Stimulated activated CD8-positive, alpha-beta memory T cell treated with anti-CD3 and anti-CD28 coated beads, Interleukin-4, amount 100 ng/mL, for 1 hour (primary cell): ENCODE measurements at regions not wholly inside any gene's neighbourhood (a gene's known extent, or its start where the extent isn't known, plus 50 kb on each side); places are given as distances from the start of the nearest gene placed in this dataset.
A peak's percentile ranks its signal among the peaks of the same experiment; 100 is the strongest.
"Not testable (repeated sequence)": the region's sequence is repeated elsewhere in the genome, so short reads cannot be mapped to it uniquely, and the experiment has no call there.

ENCODE experiments used
- DNase-seq, 2 donors: peaks; one replicate each; pipeline ENCODE4 v3.0.0-alpha.2; 2020; ENCODE audit warnings: low read depth in 2 of 2, low spot score in 1 of 2

DNA sequence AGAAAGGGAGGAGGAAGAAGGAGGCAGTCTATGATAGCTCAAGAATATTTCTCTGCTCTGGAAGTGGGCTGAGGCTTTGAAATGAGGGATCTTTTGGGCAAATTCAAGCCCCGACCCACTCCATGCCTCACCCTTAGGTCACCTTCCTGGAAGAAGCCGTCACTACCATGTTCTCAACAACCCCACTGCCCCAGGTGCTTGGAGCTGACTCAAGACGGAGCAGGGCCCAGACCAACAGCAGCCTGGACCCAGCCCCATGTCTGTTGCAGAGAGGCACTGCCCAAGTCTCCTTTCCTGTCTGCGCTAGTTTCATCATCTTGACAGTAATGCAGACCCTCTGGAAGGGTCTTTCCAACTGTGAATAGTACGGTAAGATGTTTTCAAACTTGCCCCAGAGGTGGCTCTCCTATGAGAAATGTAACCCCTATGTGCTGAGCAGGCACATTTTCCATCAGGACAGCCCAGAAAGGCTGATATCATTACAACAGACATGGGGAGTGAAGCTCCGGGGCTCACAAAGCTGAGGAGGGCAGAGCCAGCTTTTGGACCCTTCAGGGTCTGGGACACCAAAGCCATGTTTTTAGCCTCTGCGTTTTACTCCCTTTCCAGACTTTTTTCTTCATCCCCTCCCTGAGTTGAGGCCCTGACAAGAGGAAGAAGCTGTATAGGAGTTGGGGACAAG, 128.2 kb upstream of the LARP1 start:
- DNase-seq, result no peak

DNA sequence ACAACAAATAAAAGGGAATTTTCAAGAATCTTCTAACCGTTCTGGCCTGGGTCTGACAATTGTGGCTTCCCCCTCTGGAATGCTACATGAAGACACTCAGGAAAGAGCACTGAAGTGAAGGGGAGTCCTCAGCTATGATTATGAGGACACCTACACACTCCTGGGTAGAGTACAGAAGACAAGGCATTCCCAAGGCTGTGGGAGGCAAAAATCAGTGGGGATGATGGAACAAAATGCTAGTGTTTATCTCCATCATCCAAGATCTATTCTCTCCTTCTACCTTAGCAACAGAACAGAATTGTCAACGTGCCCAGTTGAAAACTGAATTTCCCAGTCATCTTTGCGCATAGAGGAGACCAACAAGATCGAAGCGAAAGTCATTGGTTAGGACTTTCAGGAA, 130.1 kb upstream of the LARP1 start:
- no peak for DNase-seq

DNA sequence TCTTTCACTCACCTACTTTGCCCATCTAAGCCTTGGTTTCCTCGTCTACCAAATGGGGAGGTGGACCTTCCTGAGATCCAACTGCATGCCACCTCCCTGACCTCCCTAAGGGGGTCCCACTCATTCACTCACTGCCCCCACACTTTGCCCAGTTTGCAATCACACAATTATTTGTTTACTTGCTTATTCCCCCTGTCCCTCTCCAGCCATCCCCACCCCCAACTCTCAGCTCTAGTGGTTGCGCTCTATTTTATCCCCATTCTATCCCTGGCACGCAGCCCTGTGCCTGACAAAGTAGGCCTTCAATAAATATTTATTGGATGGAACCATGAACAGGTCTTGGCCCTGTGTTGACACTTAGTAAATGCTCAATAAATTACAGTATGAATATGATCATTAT, 130.8 kb upstream of the LARP1 start:
- DNase-seq, result no peak

DNA sequence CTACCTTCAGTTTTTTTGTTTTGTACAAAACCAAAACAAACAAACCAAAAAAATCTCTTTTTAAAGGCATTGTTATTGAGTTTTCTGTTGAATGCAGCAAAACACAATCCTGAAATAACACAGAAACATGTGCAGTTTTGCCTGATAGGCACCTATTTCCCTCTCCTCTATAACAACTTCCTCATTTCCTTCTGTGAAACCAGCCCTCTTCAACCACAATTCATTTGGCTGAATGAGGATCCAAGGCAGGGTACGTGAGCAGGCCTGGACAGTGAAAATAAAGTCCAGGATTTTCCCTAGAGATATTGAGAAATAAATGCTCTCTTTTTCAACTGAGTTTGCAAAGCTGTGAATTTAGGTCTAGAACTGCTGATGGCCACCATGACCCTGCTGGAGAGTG, 134.8 kb upstream of the LARP1 start:
- DNase-seq, result no peak

DNA sequence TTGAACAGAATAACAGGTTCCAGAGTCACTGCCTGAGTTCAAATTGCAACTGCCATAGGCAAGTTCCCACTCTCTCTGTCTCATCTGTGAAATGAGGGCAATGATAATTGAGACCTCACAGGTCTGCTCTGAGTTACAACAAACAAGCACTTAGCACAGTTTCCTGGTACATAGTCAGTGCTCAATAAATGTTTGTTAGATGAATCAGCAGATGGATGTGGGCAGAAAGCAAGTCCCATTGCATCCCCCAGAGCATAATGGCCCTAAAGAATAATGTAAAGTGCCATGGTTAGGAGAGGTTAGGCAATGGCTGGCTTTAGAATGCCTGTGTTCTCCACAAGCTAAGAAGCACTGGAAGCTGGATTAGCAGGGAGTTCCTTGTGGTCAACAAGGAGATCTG, 136.5 kb upstream of the LARP1 start:
- DNase-seq, result no peak

DNA sequence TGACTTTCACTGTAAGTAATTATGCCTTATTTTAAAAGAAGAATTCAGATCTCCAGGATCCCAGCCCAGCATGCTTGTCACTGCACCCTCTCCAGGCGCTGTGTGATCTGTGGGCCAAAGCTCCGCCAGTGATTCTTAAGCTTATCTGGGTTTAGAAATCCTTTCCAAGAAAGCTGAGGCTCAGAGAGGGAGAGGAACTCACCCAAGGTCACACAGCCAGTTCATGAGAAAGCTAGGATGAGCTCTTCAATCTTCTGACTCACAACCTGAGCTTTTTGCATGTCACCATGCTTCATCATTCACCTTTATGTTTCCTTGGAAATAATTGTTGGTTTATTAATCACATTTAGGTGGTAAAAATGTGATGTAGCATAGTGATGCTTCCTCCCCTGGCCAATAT, 136.6 kb upstream of the HAND1 start:
- no peak for DNase-seq

DNA sequence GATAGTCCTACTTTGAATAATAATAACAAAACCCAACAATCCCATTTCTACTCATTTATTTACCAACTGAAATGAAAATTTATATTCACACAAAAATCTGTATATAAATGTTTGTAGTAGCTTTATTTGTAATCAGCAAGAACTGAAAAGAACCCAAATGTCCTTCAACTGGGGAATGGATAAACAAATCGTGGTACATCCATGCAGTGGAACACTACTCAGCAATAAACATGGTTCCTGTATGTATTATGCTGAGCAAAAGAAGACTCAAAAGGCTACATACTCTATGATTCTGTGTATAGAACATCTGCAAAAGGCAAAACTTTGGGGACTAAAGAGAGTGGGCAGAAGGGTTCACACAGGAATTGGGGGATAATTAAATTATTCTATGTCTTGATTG, 136.1 kb upstream of the HAND1 start:
- no peak for DNase-seq

DNA sequence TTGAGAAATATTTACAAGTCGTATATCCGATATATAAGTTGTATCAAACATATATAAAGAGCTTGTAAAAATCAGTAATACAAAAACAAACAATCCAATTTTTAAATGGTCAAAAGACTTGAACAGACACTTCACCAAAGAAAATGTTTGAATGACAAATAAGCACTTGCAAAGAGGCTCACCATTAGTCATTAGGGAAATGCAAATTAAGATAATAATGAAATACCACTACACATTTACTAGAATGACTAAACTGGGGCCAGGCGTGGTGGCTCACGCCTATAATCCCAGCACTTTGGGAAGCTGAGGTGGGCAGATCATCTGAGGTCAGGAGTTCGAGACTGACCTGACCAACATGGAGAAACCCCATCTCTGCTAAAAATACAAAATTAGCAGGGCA, 134.6 kb upstream of the HAND1 start:
- DNase-seq, result no peak

DNA sequence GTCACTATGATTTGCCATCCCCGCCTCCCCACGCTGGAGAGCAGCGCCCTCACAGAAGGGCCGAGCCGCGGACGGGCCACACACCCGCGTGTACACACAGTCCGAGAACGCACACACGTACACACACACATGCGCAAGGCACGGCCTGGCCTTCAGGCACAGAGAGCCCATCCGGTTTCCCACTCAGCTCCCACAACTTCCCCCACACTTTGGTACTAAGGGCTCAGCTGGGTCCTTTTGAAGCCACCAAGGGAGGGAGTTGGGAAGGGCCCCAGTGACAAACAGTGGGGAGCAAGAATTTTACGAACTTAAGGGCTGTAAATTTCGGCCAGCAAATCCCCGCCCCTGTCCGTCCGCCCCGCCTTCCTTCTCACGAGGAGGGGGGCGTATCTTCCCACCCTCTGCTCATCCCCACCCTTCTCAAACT, 133.3 kb upstream of the HAND1 start:
- DNase-seq, result no peak

DNA sequence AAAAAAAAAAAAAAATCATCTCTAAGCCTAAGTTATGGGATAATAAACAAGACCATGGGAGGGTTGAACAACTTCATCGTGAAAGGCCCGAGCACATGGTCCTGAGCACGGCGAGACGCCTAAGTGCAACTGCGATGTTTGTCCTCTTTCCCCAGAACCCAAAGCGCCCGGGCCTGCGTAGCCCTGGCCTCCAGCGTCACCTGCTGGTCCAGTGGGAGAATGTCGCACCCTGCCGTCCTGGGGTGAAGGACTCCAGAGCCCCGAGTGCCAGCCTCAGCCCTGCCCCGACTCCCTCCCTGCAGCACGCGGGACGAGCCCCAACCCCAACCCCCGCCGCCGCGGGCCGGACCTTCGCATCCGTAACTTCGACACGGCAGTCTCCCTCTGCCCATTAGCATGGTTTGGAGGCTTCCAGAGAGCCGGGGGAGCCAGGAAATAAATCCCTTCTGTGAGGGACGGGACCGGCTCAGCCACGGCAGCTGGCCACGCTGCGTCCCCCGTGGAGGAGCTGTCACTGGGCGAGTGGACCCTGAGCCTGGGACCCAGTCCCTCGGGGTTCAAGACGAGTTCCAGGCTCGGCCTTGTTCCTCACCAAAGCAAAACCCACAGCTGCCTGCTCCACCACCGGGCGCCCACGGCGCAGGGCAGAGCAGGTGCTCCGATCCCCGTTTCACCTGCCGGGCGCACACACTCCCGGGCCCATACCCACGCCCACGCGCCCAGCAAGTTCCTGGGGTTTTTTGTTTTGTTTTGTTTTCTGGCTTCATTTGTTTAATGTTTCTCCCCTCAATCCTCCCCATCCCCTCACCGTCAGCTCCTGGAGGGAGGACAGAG, 132.5 kb upstream of the HAND1 start:
- DNase-seq, result peak in 1 of 2 donors; percentile 8

DNA sequence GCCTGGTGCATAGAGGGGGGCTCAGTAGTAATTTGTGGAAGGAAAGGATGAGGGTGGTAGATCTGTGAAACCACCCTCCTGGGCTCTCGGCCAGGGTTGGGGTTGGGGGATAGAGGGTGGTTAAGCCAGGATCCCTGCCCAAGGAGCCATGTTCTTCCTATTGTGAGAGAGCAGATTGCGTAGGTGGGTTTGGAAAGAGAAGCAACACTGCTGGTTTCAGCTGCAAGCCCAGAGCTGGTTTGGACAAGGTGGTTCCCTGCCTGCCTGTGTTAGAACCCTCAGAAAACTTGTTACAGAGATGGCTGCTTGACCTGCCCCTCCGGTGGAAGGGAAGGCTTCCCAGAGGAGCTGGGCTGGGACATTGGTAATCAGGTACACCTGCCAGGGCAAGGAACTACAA, 131.2 kb upstream of the HAND1 start:
- no peak for DNase-seq

DNA sequence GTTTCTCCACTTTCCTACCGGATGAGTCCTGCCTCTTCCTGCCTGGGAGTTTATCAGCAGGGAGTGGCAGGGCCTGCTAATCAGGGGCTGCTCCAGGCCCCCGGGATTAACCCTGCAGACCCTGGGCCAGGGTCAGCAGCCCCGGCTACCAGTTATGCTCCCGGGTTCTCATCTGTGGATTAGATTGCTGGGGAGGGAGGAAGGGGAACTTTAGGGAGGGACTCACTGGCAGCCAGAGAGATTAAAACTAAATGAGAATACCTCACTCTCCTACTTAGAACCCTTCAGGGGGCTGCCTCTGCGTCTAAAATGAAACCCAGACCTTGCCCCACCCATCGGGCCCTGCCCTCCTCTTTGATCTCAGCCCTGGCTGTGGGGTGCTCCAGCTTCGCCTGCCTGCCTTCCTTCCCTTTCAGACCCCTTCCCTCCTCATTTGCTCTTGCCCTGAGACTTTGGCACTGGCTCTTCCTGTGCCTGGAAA, 130.5 kb upstream of the HAND1 start:
- no peak for DNase-seq

DNA sequence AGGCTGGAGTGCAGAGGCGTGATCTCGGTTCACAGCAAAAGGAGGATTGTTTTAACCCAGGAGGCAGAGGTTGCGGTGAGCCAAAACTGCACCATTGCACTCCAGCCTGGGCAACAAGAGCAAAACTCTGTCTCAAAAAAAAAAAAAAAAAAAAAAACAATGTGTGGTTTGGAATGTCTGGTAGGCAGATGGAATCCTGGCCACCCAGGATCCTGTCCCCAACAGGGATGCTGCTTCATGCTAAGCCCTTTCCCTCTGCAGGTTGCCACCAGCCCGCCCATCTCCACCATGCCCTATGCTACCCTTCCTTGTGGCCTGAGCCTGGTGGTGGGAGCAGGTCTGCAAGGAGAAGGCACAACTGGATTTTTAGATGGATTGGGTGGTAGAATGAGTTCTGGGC, 129.7 kb upstream of the HAND1 start:
- DNase-seq, result no peak

DNA sequence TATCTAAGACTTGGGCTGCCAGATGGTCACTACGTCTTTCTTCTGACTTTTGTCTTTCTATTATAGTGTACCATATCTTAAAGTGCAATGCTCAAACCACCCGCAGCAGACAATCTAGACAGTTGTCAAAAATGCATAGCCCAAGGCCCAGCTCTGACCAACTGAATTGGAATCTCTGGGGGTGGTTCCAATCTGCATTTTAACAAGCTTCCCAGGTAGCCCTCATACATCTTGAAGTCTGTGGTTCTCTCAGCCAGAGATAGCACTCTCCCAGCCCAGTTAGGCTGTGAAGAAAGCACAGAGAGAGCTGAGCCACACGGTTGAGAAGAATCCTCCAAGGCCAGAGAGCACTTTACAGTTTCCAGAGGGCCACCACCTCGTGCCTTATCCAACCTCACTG, 128.2 kb upstream of the HAND1 start:
- no peak for DNase-seq

DNA sequence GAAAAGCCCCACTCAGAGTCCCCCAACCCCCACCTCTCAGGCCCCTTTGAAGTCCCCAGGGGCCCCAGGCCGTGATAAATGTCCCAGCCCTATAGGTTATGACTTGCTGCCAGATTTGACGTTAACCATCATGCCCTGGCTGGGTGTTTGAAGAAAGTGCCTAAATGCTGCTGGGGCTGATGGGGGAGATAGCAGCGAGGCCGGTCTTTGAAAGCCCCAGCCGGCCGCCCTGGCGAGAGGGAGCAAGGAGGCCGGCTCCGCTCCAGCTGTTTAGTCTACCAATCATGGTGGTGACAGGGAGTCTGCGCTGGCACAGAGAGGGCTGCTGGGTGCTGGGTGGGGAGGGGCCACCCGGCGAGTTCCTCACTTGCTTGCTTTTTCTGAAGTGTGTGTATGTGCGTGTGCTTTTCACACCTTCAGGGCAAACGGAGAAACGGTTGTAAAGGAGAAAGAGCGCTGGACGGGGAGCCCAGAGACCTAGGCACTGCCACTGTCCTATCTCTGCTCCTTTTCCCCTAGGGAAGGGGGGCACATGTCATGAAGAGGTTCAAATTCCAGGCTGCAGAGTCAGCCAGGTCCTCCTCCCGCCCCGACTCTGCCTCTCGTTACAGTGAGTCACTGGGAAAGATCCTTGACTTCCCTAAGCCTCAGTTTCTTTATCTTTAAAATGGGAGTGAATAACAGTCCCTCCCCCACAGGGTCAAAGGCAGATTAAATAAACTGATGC, 126.1 kb upstream of the HAND1 start:
- no peak for DNase-seq

DNA sequence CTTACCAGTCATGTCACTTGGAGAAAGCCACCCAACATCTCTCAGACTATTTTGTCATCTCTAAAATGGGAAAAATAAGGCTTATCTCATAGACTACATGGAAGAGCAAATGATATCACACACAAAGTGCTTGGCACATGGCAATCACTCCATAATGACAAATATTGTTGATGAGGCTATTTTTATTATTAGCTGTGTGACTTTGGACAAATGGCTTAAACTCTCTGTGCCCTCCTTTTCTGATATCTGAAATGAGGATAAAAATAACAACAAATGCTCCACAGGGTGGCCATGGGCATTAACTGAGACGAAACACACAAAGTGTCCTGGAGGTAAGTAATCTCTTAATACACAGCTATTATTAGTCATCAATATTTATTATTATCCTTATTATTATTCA, 125.5 kb upstream of the HAND1 start:
- no peak for DNase-seq

DNA sequence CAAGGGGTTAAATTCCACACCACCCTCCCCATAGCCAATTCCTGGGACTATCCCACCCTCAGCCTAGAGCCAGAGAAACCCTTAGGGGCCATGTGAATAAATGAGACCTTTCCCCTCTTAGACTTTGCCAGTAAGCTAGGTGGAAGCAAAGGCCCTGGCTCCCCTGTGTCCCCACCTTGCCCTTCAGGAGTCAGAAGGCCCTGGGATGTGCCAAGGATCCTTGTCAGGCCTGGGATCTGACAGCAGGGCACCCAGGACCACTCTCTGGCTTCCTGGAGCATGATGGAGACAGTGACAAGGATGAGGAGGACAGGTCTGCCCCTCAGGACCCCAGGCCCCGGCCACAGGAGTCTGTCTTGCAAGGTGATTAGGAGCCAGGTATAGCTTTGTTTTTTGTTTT, 125.0 kb upstream of the HAND1 start:
- DNase-seq, result no peak

DNA sequence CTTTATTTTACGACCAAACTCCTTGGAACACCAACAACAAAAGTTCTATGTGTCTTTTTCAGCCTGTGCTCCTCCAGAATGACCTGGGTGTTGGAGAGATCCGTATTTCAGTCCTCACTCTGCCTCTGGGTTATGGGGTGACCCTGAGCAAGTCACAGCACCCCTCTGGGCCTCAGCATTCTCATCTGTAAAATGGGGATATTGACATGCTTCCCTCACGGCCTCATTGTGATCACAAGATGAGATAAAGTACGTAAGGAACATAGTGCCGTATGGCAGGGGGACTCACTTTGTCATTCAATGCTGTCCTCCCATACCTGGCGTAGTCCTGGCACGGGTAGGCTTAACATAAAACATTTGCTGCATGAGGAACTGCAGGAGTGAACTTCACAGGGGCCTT, 123.0 kb upstream of the HAND1 start:
- no peak for DNase-seq

DNA sequence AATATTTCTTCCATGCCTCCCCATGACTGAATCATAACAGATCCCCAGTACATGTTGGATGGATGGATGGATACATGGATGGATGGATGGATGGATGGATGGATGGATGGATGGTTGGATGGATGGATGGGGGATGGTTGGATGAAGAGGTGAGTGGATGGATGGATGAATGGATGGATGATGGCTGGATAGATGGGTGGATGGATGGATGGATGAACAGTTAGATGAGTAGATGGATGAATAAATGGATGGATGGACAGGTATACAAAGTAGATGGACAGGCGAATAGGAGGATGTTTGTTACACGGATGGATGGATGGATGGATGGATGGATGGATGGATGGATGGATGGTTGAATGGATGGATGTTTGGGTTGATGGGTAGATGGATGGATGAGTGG, 120.0 kb upstream of the HAND1 start:
- no peak for DNase-seq

DNA sequence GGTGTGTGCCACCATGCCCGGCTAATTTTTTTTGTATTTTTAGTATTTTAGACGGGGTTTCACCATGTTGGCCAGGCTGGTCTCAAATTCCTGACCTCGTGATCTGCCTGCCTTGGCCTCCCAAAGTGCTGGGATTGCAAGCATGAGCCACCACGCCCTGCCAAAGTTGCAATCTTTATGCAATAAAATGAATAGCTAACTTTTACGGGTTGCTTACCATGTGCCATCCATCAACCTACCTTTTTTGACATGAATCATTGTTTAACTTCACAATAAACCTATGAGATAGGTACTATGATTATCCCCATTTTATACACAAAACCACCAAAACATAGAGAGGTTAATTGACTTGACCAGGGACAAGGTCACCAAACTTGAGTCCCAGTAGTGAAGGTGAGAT, 118.8 kb upstream of the HAND1 start:
- not testable (repeated sequence) for DNase-seq

DNA sequence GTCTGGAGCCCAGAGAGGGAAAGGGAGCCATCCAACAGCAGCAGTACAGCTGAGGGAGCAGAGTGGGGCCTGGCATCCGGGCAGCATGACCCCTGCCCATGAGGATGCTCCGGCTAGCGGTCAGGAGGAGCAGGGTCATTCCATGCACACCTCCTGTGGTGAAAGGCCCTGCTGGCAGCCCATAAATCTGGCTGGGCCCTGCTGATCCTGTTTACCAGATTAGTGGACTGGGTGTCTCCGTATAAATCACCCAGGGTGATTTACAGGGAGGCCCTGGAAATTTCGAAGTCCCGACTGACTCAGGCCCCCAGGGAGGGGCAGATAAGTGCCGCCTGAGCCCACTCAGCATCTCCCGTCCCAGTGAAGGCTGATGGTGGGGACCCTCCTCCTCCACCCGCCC, 117.6 kb upstream of the HAND1 start:
- no peak for DNase-seq

DNA sequence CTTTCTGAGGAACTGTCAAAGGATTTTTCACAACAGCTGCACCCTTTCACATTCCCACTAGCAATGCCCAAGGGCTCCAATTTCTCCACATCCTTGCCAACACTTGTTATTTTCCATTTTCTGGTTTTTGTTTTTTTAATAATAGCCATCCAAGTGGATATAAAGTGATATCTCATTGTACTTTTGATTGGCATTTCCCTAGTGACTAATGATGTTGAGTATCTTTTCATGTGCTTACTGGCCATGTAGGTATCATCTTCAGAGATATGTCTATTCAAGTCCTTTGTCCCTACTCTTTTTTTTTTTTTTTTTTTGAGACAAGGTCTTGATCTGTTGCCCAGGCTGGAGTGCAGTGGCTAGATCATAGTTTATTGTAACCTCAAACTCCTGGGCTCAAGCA, 115.8 kb upstream of the HAND1 start:
- DNase-seq, result no peak
